ENCODE measurements at regions not wholly inside any gene's neighbourhood (a gene's known extent, or its start where the extent isn't known, plus 50 kb on each side); places are given as distances from the start of the nearest gene placed in this dataset.

- Histone ChIP-seq H2AFZ (ENCODE audit: low read length) (no peak overlapping the region), H3K9ac (replicated peaks in 1 of 4; ENCODE audit: extremely low read depth in 1 of 4, low read depth in 3 of 4, low read length in 3 of 4) (no peak overlapping the region), H3K9me3 (ENCODE audit: insufficient read depth in 2 of 2, low read depth in 1 of 2, low read length in 1 of 2) (peaks cover 7 to 8% of the 10 kb centered on the region in 2 experiments; a peak in 2 of 4 replicates), H2BK120ac (replicated peaks; ENCODE audit: low read depth, low read length) (no peak overlapping the region), H3K18ac (ENCODE audit: extremely low read depth, low read length) (no peak overlapping the region), H3K79me2 (ENCODE audit: control insufficient read depth in 1 of 2, insufficient read depth in 2 of 2, low read length in 2 of 2) (no peaks in the 10 kb centered on the region), H4K8ac (ENCODE audit: extremely low read depth, insufficient read depth, low read length) (no peak overlapping the region), H3K79me1 (ENCODE audit: low read depth, low read length) (no peaks in the 10 kb centered on the region), H2BK15ac (ENCODE audit: low read length) (no peak overlapping the region), H3K27me3 (replicated peaks in 1 of 4; ENCODE audit: control insufficient read depth in 3 of 4, extremely low read depth in 1 of 4, insufficient read depth in 3 of 4, low read length in 3 of 4) (no peaks in the 10 kb centered on the region), H3K4me3 (ENCODE audit: extremely low read depth in 1 of 4, insufficient read depth in 2 of 4, low read depth in 3 of 4, low read length in 4 of 4) (no peak overlapping the region), H4K91ac (replicated peaks; ENCODE audit: insufficient read length, low read length) (no peak overlapping the region), H4K20me1 (replicated peaks in 1 of 2; ENCODE audit: control insufficient read depth in 1 of 2, insufficient read depth in 2 of 2, low read length in 2 of 2) (no peaks in the 10 kb centered on the region), H3K14ac (ENCODE audit: insufficient read length) (no peak overlapping the region), H3K56ac (replicated peaks; ENCODE audit: insufficient read length, low read depth, low read length) (no peak overlapping the region), H3K23me2 (ENCODE audit: low read depth, low read length) (no peaks in the 10 kb centered on the region), H2BK12ac (ENCODE audit: low read depth, low read length) (no peak overlapping the region), H3K4me2 (ENCODE audit: insufficient read depth in 1 of 2, low read depth in 2 of 2, low read length in 2 of 2) (no peak overlapping the region), H4K5ac (ENCODE audit: insufficient read length, low read depth, low read length) (no peak overlapping the region), H2BK20ac (ENCODE audit: low read length) (no peak overlapping the region), H3K23ac (ENCODE audit: insufficient read length) (no peak overlapping the region), H3K27ac (ENCODE audit: low read depth, low read length) (no peak overlapping the region), H2AK5ac (ENCODE audit: low read depth, low read length) (no peak overlapping the region), H3K4ac (replicated peaks; ENCODE audit: insufficient read length, low read depth, low read length) (no peak overlapping the region), H2BK5ac (ENCODE audit: low read depth, low read length) (no peak overlapping the region), H3K4me1 (replicated peaks in 1 of 4; ENCODE audit: control insufficient read depth in 3 of 4, insufficient read depth in 4 of 4, low read length in 3 of 4) (0 out of 7 replicates have a peak, but pooled peaks cover 0 to 2% (median 0%) of the 10 kb centered on the region in 4 experiments), H3K36me3 (ENCODE audit: control insufficient read depth in 2 of 4, insufficient read depth in 4 of 4, low read length in 3 of 4) (no peaks in the 10 kb centered on the region)
- POLR2A ChIA-PET (ENCODE audit: partially characterized antibody) = no interaction called here
- TF ChIP-seq TAF1 (IDR thresholded peaks at IDR 0.05; ENCODE audit: low read depth, low read length) (no peak), ZNF274 (IDR thresholded peaks at IDR 0.05; ENCODE audit: borderline replicate concordance, extremely low read depth, low read length) (no peak), TAF7 (optimal IDR thresholded peaks at IDR 0.05; ENCODE audit: borderline replicate concordance, low read depth, low read length) (no peak), SAP30 (IDR thresholded peaks at IDR 0.05; ENCODE audit: insufficient read depth, insufficient replicate concordance, low read length) (no peak), GTF2F1 (IDR thresholded peaks at IDR 0.05; ENCODE audit: borderline replicate concordance, low read depth, low read length) (no peak), SUZ12 (IDR thresholded peaks at IDR 0.05; ENCODE audit: low read length) (no peak), JUND (IDR thresholded peaks at IDR 0.05; ENCODE audit: low read length) (no peak)
- CTCF ChIA-PET (ENCODE audit: partially characterized antibody) = interaction anchor here (1.4 kb wide), 1 partner anchor 66 kb away, joined by 4 read pairs; no protein-coding TSS in a partner anchor
- WGBS, 2 experiments (ENCODE audit: extremely low coverage in 1 of 2, insufficient coverage in 1 of 2, insufficient read length in 1 of 2, insufficient replicate concordance in 2 of 2, low coverage in 1 of 2, low lambda C conversion rate in 2 of 2, missing lambda C conversion rate in 1 of 2) = 71% methylated on average over 3 of the region's 3 CpGs; no CpG with 5 or more reads in 1 of the 2 experiments
- DNase-seq (ENCODE audit: low read depth in 1 of 2, low spot score in 2 of 2) = peak in 1 of 2 experiments; percentile 13
- no peak for FAIRE-seq
Measured at GRCh38 chr2:2812117-2812516, 481.0 kb upstream of the MYT1L start.

Data from H1 (cell line).